Ovary (tissue), 3 donors: ENCODE measurements at regions not wholly inside any gene's neighbourhood (a gene's known extent, or its start where the extent isn't known, plus 50 kb on each side); places are given as distances from the start of the nearest gene placed in this dataset.

ENCODE experiments used
- POLR2A ChIP-seq: fragments of 450-650 bp; IDR thresholded peaks from one replicate; pipeline ENCODE4 v1.6.1; 2017; ENCODE audit warnings: antibody characterized with exemption, mild to moderate bottlenecking, moderate library complexity
- TF ChIP-seq, protein P1 (sequence below), 3 donors: fragments of 450-650 bp in 2 of 3; fragments of 200-600 bp in 1 of 3; IDR thresholded peaks; one replicate each; pipeline versions ENCODE4 v1.5.1 to v1.8.0; 2016 to 2022; ENCODE audit warnings: antibody characterized with exemption in 3 of 3, mild to moderate bottlenecking in 1 of 3
- donor health status: DM: no; HTN: no; CAD: no.

DNA sequence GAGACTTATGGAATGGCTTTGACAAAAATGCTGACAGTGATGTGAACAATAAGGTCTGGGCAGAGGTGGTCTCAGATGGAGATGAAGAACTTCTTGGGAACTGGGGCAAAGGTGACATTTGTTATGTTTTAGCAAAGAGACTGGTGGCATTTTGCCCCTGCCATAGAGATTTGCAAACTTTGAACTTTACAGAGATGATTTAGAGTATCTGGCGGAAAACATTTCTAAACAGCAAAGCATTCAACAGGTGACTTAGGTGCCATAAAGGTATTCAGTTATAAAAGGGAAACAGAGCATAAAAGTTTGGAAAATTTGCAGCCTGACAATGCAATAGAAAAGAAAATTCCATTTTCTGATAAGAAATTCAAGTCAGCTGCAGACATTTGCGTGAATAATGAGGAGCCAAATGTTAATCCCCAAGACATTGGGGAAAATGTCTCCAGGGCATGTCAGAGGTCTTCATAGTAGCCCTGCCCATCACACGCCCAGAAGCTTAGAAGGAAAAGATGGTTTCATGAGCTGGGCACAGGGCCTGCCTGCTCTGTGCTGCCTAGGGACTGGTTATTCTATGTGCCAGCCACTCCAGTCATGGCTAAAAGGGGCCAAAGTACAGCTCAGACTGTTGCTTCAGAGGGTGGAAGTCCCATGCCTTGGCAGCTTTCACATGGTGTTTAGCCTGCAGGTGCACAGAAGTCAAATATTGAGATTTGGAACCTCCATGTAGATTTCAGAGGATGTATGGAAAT, 782.2 kb downstream of the TRAM1L1 start:
- TF ChIP-seq, protein P1, sequence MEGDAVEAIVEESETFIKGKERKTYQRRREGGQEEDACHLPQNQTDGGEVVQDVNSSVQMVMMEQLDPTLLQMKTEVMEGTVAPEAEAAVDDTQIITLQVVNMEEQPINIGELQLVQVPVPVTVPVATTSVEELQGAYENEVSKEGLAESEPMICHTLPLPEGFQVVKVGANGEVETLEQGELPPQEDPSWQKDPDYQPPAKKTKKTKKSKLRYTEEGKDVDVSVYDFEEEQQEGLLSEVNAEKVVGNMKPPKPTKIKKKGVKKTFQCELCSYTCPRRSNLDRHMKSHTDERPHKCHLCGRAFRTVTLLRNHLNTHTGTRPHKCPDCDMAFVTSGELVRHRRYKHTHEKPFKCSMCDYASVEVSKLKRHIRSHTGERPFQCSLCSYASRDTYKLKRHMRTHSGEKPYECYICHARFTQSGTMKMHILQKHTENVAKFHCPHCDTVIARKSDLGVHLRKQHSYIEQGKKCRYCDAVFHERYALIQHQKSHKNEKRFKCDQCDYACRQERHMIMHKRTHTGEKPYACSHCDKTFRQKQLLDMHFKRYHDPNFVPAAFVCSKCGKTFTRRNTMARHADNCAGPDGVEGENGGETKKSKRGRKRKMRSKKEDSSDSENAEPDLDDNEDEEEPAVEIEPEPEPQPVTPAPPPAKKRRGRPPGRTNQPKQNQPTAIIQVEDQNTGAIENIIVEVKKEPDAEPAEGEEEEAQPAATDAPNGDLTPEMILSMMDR (IDR thresholded peaks at IDR 0.05): no peak
- TF ChIP-seq POLR2A: no peak
